BE2C (cell line): ENCODE measurements at regions not wholly inside any gene's neighbourhood (a gene's known extent, or its start where the extent isn't known, plus 50 kb on each side); places are given as distances from the start of the nearest gene placed in this dataset.

Source experiments
- DNase-seq: peaks from one replicate; pipeline ENCODE4 v3.0.0-alpha.2; 2020
- H3K27me3 ChIP-seq: fragments of 250-450 bp; sonication (Bioruptor Pico); 2 replicates; pipeline ENCODE4 v1.5.1; 2020; ENCODE audit warnings: mild to moderate bottlenecking
- H3K36me3 ChIP-seq: fragments of 250-450 bp; sonication (Bioruptor Pico); 2 replicates; pipeline ENCODE4 v1.5.1; 2020; ENCODE audit warnings: mild to moderate bottlenecking
- H3K4me1 ChIP-seq: fragments of 250-450 bp; sonication (Bioruptor Pico); 2 replicates; pipeline ENCODE4 v1.5.1; 2020
- H3K4me3 ChIP-seq: 2 replicates; pipeline ENCODE4 v1.5.1; 2011; ENCODE audit warnings: low read depth, low read length
- H3K9me3 ChIP-seq: fragments of 250-450 bp; sonication (Bioruptor Pico); 2 replicates; pipeline ENCODE4 v1.5.1; 2020
- CTCF ChIP-seq: IDR thresholded peaks from 2 replicates; pipeline ENCODE4 v1.5.1; 2012; ENCODE audit warnings: mild to moderate bottlenecking, low read depth, low read length

- H3K27me3 ChIP-seq = no peaks in the 10 kb centered on the region
- H3K4me3 ChIP-seq = no peak overlapping the region
- no peak for TF ChIP-seq CTCF
- H3K4me1 ChIP-seq = no peaks in the 10 kb centered on the region
- no peaks in the 10 kb centered on the region for H3K36me3 ChIP-seq
- H3K9me3 ChIP-seq = no peaks in the 10 kb centered on the region
- DNase-seq = no peak
Observed at GRCh38 chr3:26827169-26827568, 204.6 kb downstream of the LRRC3B start.

- DNase-seq = no peak
- H3K27me3 ChIP-seq = no peaks in the 10 kb centered on the region
- no peaks in the 10 kb centered on the region for H3K4me1 ChIP-seq
- H3K4me3 ChIP-seq = no peak overlapping the region
- no peak for TF ChIP-seq CTCF
- H3K36me3 ChIP-seq = no peaks in the 10 kb centered on the region
- no peaks in the 10 kb centered on the region for H3K9me3 ChIP-seq
Observed at GRCh38 chr3:26838026-26838425, 215.5 kb downstream of the LRRC3B start.

GRCh38 chr3:26839001-26839400, 216.4 kb downstream of the LRRC3B start:
- DNase-seq = no peak
- Histone ChIP-seq H3K4me1 (no peaks in the 10 kb centered on the region), H3K27me3 (no peaks in the 10 kb centered on the region), H3K4me3 (no peak overlapping the region), H3K9me3 (no peaks in the 10 kb centered on the region), H3K36me3 (no peaks in the 10 kb centered on the region)
- no peak for TF ChIP-seq CTCF

GRCh38 chr3:26840272-26840870, 217.8 kb downstream of the LRRC3B start:
- Histone ChIP-seq H3K4me3 (no peak overlapping the region), H3K4me1 (no peaks in the 10 kb centered on the region), H3K27me3 (no peaks in the 10 kb centered on the region), H3K9me3 (no peaks in the 10 kb centered on the region), H3K36me3 (no peaks in the 10 kb centered on the region)
- no peak for DNase-seq
- no peak for TF ChIP-seq CTCF

DNA sequence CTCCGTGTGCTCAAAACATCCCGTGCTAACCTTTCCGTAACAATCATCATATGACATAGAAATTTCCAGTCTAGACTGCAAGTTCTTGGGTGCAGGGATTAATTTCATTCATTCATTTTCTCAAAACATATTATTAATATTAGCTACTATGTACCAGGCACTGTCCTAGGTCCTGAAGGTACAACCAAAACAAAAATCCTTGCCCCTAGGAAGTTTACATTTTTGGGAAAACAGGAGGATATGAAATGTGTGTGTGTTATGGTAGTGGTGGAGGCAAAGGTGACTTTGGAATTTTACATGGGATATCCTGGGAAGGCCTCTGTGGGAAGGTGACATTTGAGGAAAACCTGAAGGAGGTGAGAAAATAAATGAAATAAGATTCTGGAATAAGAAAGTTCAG, 222.6 kb downstream of the LRRC3B start:
- Histone ChIP-seq H3K27me3 (no peaks in the 10 kb centered on the region), H3K4me1 (no peaks in the 10 kb centered on the region), H3K4me3 (no peak overlapping the region), H3K36me3 (no peaks in the 10 kb centered on the region), H3K9me3 (no peaks in the 10 kb centered on the region)
- DNase-seq = no peak
- TF ChIP-seq CTCF = no peak

- Histone ChIP-seq H3K9me3 (no peaks in the 10 kb centered on the region), H3K4me1 (no peaks in the 10 kb centered on the region), H3K4me3 (no peak overlapping the region), H3K36me3 (no peaks in the 10 kb centered on the region), H3K27me3 (no peaks in the 10 kb centered on the region)
- no peak for DNase-seq
- no peak for TF ChIP-seq CTCF
Observed at GRCh38 chr3:26847680-26848079, 225.1 kb downstream of the LRRC3B start.
